Heart left ventricle (tissue), 13 donors: ENCODE measurements at regions not wholly inside any gene's neighbourhood (a gene's known extent, or its start where the extent isn't known, plus 50 kb on each side); places are given as distances from the start of the nearest gene placed in this dataset.

Experiments used
- CTCF ChIP-seq, 12 donors: fragments of 200-600 bp; sonication (generic) in 4 of 12; IDR thresholded peaks; one replicate each; pipeline versions ENCODE4 v1.5.0 to v1.8.0; 2018 to 2022; ENCODE audit warnings: antibody characterized with exemption in 12 of 12, mild to moderate bottlenecking in 5 of 12
- POLR2A ChIP-seq, 2 donors: fragments of 450-650 bp; IDR thresholded peaks; one replicate each; pipeline ENCODE4 v1.6.1; 2017; ENCODE audit warnings: antibody characterized with exemption in 2 of 2, mild to moderate bottlenecking in 2 of 2, moderate library complexity in 2 of 2
- donor health status: ischemic (EF 13 %, LVEDD 7.1; RV severe dilation, severe dysfunction).
- donor health status: DM: no; HTN: yes; CAD: no.
- donor health status: DM: no; HTN: no; CAD: no.
- donor health status: ischemic (EF 25% LVEDD 6.9; RV normal size, moderate dysfunction).
- donor health status: ischemic (EF 25% LVEDD 5.7; RV mildly dilated, moderate dysfunction).
- donor health status: ischemic (EF 35%, LVEDD 5.7; RV mildly dilated, moderate dysfunction).
- donor health status: nonischemic (EF 11% LVEDD 7.7; RV severe dilation, severe dysfunction).
- donor health status: DM: yes; HTN: yes; CAD: no.
- donor health status: PGD.
- donor health status: ischemic (EF 29% LVEDD 5.4; RV normal size, mild dysfunction).
- donor health status: nonischemic (EF 23%, LVEDD 6.1; RV moderate dilation, normal function).

GRCh38 chr13:61727767-61728166 lies 312.1 kb upstream of the PCDH20 start:
- no peak for TF ChIP-seq POLR2A (IDR thresholded peaks at IDR 0.05)
- TF ChIP-seq CTCF (IDR thresholded peaks at IDR 0.05): no peak
